ENCODE measurements at regions not wholly inside any gene's neighbourhood (a gene's known extent, or its start where the extent isn't known, plus 50 kb on each side); places are given as distances from the start of the nearest gene placed in this dataset.

GRCh38 chr7:46671108-46671769 lies 750.2 kb upstream of the IGFBP3 start:
- TF ChIP-seq POLR2A (IDR thresholded peaks at IDR 0.05; ENCODE audit: low read depth, low read length), result no peak
- no peak for TF ChIP-seq POLR2AphosphoS5 (IDR thresholded peaks at IDR 0.05; ENCODE audit: low read depth, low read length)
- TF ChIP-seq PAX5 (IDR thresholded peaks at IDR 0.05; ENCODE audit: insufficient read depth, low read length, severe bottlenecking), result no peak
- TF ChIP-seq TAF1 (IDR thresholded peaks at IDR 0.05; ENCODE audit: low read depth, low read length), result no peak
